ENCODE measurements at regions not wholly inside any gene's neighbourhood (a gene's known extent, or its start where the extent isn't known, plus 50 kb on each side); places are given as distances from the start of the nearest gene placed in this dataset.

- no peak for TF ChIP-seq CTCF (IDR thresholded peaks at IDR 0.05; ENCODE audit: unreplicated experiment)
- ChIA-PET POLR2A (interaction anchor here (0.6 to 0.7 kb wide), 2 partner anchors 783 to 1636 kb away, joined by 3 read pairs; no protein-coding TSS in a partner anchor), CTCF (no interaction called here)
- intact Hi-C loops (cut with micrococcal nuclease): no loop called here
- Mint-ChIP-seq H3K4me1 (ENCODE audit: insufficient read depth, unreplicated experiment) (no peaks in the 10 kb centered on the region), H3K4me3 (ENCODE audit: unreplicated experiment) (no peak overlapping the region), H3K36me3 (ENCODE audit: insufficient read depth, unreplicated experiment) (no peaks in the 10 kb centered on the region), H3K27me3 (ENCODE audit: insufficient read depth, unreplicated experiment) (no peaks in the 10 kb centered on the region), H3K27ac (ENCODE audit: low read depth, unreplicated experiment) (no peak overlapping the region), H3K9me3 (ENCODE audit: unreplicated experiment) (no peaks in the 10 kb centered on the region)
- no TSS peak for BruUV-seq (replicated peaks)
- DNase-seq (ENCODE audit: unreplicated experiment): no peak
Observed at GRCh38 chr3:152891678-152892077, 56.7 kb downstream of the P2RY1 start.

GRCh38 chr3:152892446-152892845 lies 57.5 kb downstream of the P2RY1 start:
- no peak for TF ChIP-seq CTCF (IDR thresholded peaks at IDR 0.05; ENCODE audit: unreplicated experiment)
- Mint-ChIP-seq H3K36me3 (ENCODE audit: insufficient read depth, unreplicated experiment) (no peaks in the 10 kb centered on the region), H3K9me3 (ENCODE audit: unreplicated experiment) (no peaks in the 10 kb centered on the region), H3K4me3 (ENCODE audit: unreplicated experiment) (no peak overlapping the region), H3K27me3 (ENCODE audit: insufficient read depth, unreplicated experiment) (no peaks in the 10 kb centered on the region), H3K4me1 (ENCODE audit: insufficient read depth, unreplicated experiment) (no peaks in the 10 kb centered on the region), H3K27ac (ENCODE audit: low read depth, unreplicated experiment) (no peak overlapping the region)
- DNase-seq (ENCODE audit: unreplicated experiment): no peak
- ChIA-PET POLR2A (no interaction called here), CTCF (no interaction called here)
- BruUV-seq (replicated peaks): no TSS peak
- intact Hi-C loops (cut with micrococcal nuclease): no loop called here

- H3K27me3 Mint-ChIP-seq (ENCODE audit: insufficient read depth, unreplicated experiment): no peaks in the 10 kb centered on the region
- CTCF ChIA-PET: interaction anchor here (0.6 kb wide), 1 partner anchor 372 kb away, joined by 4 read pairs; no protein-coding TSS in a partner anchor
- no TSS peak for BruUV-seq (replicated peaks)
- intact Hi-C loops (cut with micrococcal nuclease): no loop called here
- DNase-seq (ENCODE audit: unreplicated experiment): no peak
- no peak overlapping the region for H3K27ac Mint-ChIP-seq (ENCODE audit: low read depth, unreplicated experiment)
- no peak for TF ChIP-seq CTCF (IDR thresholded peaks at IDR 0.05; ENCODE audit: unreplicated experiment)
- POLR2A ChIA-PET: no interaction called here
- no peaks in the 10 kb centered on the region for H3K4me1 Mint-ChIP-seq (ENCODE audit: insufficient read depth, unreplicated experiment)
- H3K9me3 Mint-ChIP-seq (ENCODE audit: unreplicated experiment): no peaks in the 10 kb centered on the region
- no peak overlapping the region for H3K4me3 Mint-ChIP-seq (ENCODE audit: unreplicated experiment)
- no peaks in the 10 kb centered on the region for H3K36me3 Mint-ChIP-seq (ENCODE audit: insufficient read depth, unreplicated experiment)
Observed at GRCh38 chr3:152893647-152894046, 58.7 kb downstream of the P2RY1 start.

GRCh38 chr3:152899306-152899705 lies 64.4 kb downstream of the P2RY1 start:
- no peak for DNase-seq (ENCODE audit: unreplicated experiment)
- Mint-ChIP-seq H3K9me3 (ENCODE audit: unreplicated experiment) (no peaks in the 10 kb centered on the region), H3K4me1 (ENCODE audit: insufficient read depth, unreplicated experiment) (no peaks in the 10 kb centered on the region), H3K4me3 (ENCODE audit: unreplicated experiment) (no peak overlapping the region), H3K27me3 (ENCODE audit: insufficient read depth, unreplicated experiment) (no peaks in the 10 kb centered on the region), H3K27ac (ENCODE audit: low read depth, unreplicated experiment) (no peak overlapping the region), H3K36me3 (ENCODE audit: insufficient read depth, unreplicated experiment) (no peaks in the 10 kb centered on the region)
- no peak for TF ChIP-seq CTCF (IDR thresholded peaks at IDR 0.05; ENCODE audit: unreplicated experiment)
- intact Hi-C loops (cut with micrococcal nuclease): no loop called here
- ChIA-PET CTCF (no interaction called here), POLR2A (interaction anchor here (1.1 kb wide), 1 partner anchor 47 kb away, joined by 3 read pairs; no protein-coding TSS in a partner anchor)
- BruUV-seq (replicated peaks): no TSS peak
